T-cell (primary cell): ENCODE measurements at regions not wholly inside any gene's neighbourhood (a gene's known extent, or its start where the extent isn't known, plus 50 kb on each side); places are given as distances from the start of the nearest gene placed in this dataset.

Source experiments
- ATAC-seq, 4 experiments: fragments of 200-7000 bp in 3 of 4; fragments of 150-1000 bp in 1 of 4; cut with Tn5 transposase; replicated peaks in 1 of 4; 1 replicate in 3 of 4; 2 replicates in 1 of 4; pipeline ENCODE4 v1.10.0; 2021; ENCODE audit warnings: moderate library complexity in 3 of 4, mild to moderate bottlenecking in 2 of 4, moderate number of reproducible peaks in 1 of 4
- CTCF ChIA-PET, 2 donors: fragments of 300-600 bp; sonication (Branson Sonifier 250); formaldehyde crosslinking; loops; one replicate each; lab custom pipeline; 2022; ENCODE audit warnings: antibody characterized with exemption in 2 of 2; lab: Charles Lee
- POLR2A ChIA-PET, 2 donors: fragments of 300-600 bp; sonication (Branson Sonifier 250); formaldehyde crosslinking; loops; one replicate each; lab custom pipeline; 2022; ENCODE audit warnings: antibody characterized with exemption in 2 of 2; lab: Charles Lee
- DNase-seq, 35 experiments: peaks; one replicate each; pipeline versions ENCODE4 v3.0.0 to v3.0.0-alpha.2; 2013 to 2023
- H3K27ac ChIP-seq: one replicate; pipeline ENCODE4 v1.5.1; 2013; ENCODE audit warnings: low read length
- H3K27me3 ChIP-seq, 2 experiments: replicated peaks in 1 of 2; 1 replicate in 1 of 2; 2 replicates in 1 of 2; pipeline versions ENCODE4 v1.6.1 to v1.7.0; 2013; ENCODE audit warnings: low read length in 1 of 2, mixed read lengths in 1 of 2; ENCODE audit not compliant: control insufficient read depth in 2 of 2, insufficient read depth in 2 of 2; ENCODE audit errors: extremely low read depth in 1 of 2
- H3K36me3 ChIP-seq, 2 donors: 1 replicate in 1 of 2; 2 replicates in 1 of 2; pipeline versions ENCODE4 v1.6.1 to v1.7.0; 2013; ENCODE audit warnings: low read length in 1 of 2; ENCODE audit not compliant: control insufficient read depth in 2 of 2, insufficient read depth in 1 of 2; ENCODE audit errors: extremely low read depth in 1 of 2
- H3K4me1 ChIP-seq, 2 experiments: 1 replicate in 1 of 2; 2 replicates in 1 of 2; pipeline versions ENCODE4 v1.6.1 to v1.7.0; 2013; ENCODE audit warnings: low read length in 2 of 2, mixed read lengths in 1 of 2; ENCODE audit not compliant: insufficient read depth in 2 of 2, control insufficient read depth in 1 of 2; ENCODE audit errors: extremely low read depth in 1 of 2
- H3K4me3 ChIP-seq, 2 donors: 1 replicate in 1 of 2; 2 replicates in 1 of 2; pipeline versions ENCODE4 v1.5.1 to v1.7.0; 2013; ENCODE audit warnings: mild to moderate bottlenecking in 2 of 2, low read length in 1 of 2, moderate library complexity in 1 of 2; ENCODE audit not compliant: control insufficient read depth in 1 of 2; ENCODE audit errors: extremely low read depth in 1 of 2
- H3K9me3 ChIP-seq: 2 replicates; pipeline ENCODE4 v1.7.0; 2013
- H3K27ac Mint-ChIP-seq, 2 donors: one replicate each; pipeline ENCODE4 v1.8.0; 2020 to 2021; ENCODE audit warnings: mild to moderate bottlenecking in 2 of 2, mixed read lengths in 2 of 2
- H3K27me3 Mint-ChIP-seq, 2 donors: one replicate each; pipeline ENCODE4 v1.8.0; 2021 to 2022; ENCODE audit warnings: mixed read lengths in 2 of 2
- H3K36me3 Mint-ChIP-seq: one replicate; pipeline ENCODE4 v1.8.0; 2021; ENCODE audit warnings: mixed read lengths
- H3K4me1 Mint-ChIP-seq, 3 donors: one replicate each; pipeline ENCODE4 v1.8.0; 2020 to 2022; ENCODE audit warnings: mixed read lengths in 3 of 3, mild to moderate bottlenecking in 1 of 3
- H3K4me3 Mint-ChIP-seq, 3 donors: one replicate each; pipeline ENCODE4 v1.8.0; 2020 to 2022; ENCODE audit warnings: mild to moderate bottlenecking in 3 of 3, mixed read lengths in 3 of 3, moderate library complexity in 3 of 3
- H3K9me3 Mint-ChIP-seq, 3 donors: one replicate each; pipeline ENCODE4 v1.8.0; 2020 to 2022; ENCODE audit warnings: mixed read lengths in 3 of 3
- WGBS: methylation state at CpG from one replicate; pipeline ENCODE4 v1.1.5; 2013; ENCODE audit warnings: missing lambda C conversion rate; ENCODE audit not compliant: insufficient coverage; 5-methylcytosine and 5-hydroxymethylcytosine counted together

DNA sequence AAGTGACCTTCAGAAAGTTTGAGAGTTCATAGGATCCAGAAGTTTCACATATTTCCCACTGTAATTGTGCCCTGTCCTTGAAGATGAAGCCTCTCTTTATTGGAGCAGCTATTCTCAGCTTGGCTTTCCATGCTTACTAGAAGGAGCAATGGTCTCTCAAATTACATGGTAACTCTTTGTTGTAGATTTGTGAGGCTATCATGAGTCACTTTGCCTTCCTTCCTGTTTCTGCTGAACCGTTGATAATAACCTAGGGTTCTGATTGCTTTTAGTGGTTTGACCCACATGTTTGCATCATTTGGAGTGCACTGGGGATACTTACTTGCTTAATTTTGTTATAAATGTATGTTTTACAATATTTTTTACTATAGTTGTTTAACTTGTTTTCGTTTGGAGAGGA, 772.9 kb upstream of the SLITRK6 start:
- Histone ChIP-seq H3K36me3 (no peaks in the 10 kb centered on the region), H3K27me3 (no peaks in the 10 kb centered on the region), H3K27ac (no peak overlapping the region), H3K9me3 (no peaks in the 10 kb centered on the region), H3K4me1 (no peaks in the 10 kb centered on the region), H3K4me3 (no peak overlapping the region)
- ATAC-seq: no peak
- CTCF ChIA-PET: no interaction called here
- Mint-ChIP-seq H3K27me3 (no peaks in the 10 kb centered on the region), H3K4me1 (no peaks in the 10 kb centered on the region), H3K27ac (no peak overlapping the region), H3K4me3 (no peak overlapping the region), H3K36me3 (no peaks in the 10 kb centered on the region), H3K9me3 (peaks cover 4 to 14% (median 9%) of the 10 kb centered on the region in 3 donors)
- POLR2A ChIA-PET: no interaction called here
- no CpG with 5 or more reads among the region's 2 CpGs for WGBS
- DNase-seq: no peak

- ATAC-seq: no peak
- no peaks in the 10 kb centered on the region for H3K4me1 ChIP-seq
Observed at GRCh38 chr13:86579662-86580061, 780.4 kb upstream of the SLITRK6 start.

GRCh38 chr13:86581706-86582105, 782.5 kb upstream of the SLITRK6 start:
- POLR2A ChIA-PET: no interaction called here
- Mint-ChIP-seq H3K36me3 (no peaks in the 10 kb centered on the region), H3K4me1 (no peaks in the 10 kb centered on the region), H3K9me3 (peaks cover 9 to 20% (median 15%) of the 10 kb centered on the region in 3 donors), H3K27me3 (no peaks in the 10 kb centered on the region), H3K4me3 (no peak overlapping the region), H3K27ac (no peak overlapping the region)
- CTCF ChIA-PET: no interaction called here
- no peak overlapping the region for H3K27ac ChIP-seq
- no peaks in the 10 kb centered on the region for H3K4me1 ChIP-seq
- no peak for ATAC-seq
- no peak overlapping the region for H3K4me3 ChIP-seq
- no peaks in the 10 kb centered on the region for H3K27me3 ChIP-seq
- no peaks in the 10 kb centered on the region for H3K36me3 ChIP-seq
- DNase-seq: no peak
- no CpG with 5 or more reads among the region's 2 CpGs for WGBS
- no peaks in the 10 kb centered on the region for H3K9me3 ChIP-seq

More at GRCh38 chr13:86579662-86580061, 780.4 kb upstream of the SLITRK6 start:
- no peaks in the 10 kb centered on the region for H3K27me3 ChIP-seq
- peaks cover 8 to 17% (median 13%) of the 10 kb centered on the region in 3 donors for H3K9me3 Mint-ChIP-seq
- no peaks in the 10 kb centered on the region for H3K4me1 Mint-ChIP-seq
- no peak overlapping the region for H3K27ac ChIP-seq
- no peak overlapping the region for H3K4me3 ChIP-seq
- H3K27me3 Mint-ChIP-seq: no peaks in the 10 kb centered on the region
- DNase-seq: no peak
- no peaks in the 10 kb centered on the region for H3K9me3 ChIP-seq
- WGBS: 67% methylated on average over 2 of the region's 3 CpGs
- H3K36me3 Mint-ChIP-seq: no peaks in the 10 kb centered on the region
- CTCF ChIA-PET: no interaction called here
- no peak overlapping the region for H3K27ac Mint-ChIP-seq
- POLR2A ChIA-PET: interaction anchor here in 1 of 2 donors (0.6 kb wide), 1 partner anchor 53 kb away, joined by 7 read pairs; no protein-coding TSS in a partner anchor
- H3K4me3 Mint-ChIP-seq: no peak overlapping the region
- no peaks in the 10 kb centered on the region for H3K36me3 ChIP-seq

- ATAC-seq: no peak
- H3K9me3 Mint-ChIP-seq: peaks cover 10 to 26% (median 19%) of the 10 kb centered on the region in 3 donors
- Histone ChIP-seq H3K27me3 (no peaks in the 10 kb centered on the region), H3K4me1 (no peaks in the 10 kb centered on the region), H3K36me3 (no peaks in the 10 kb centered on the region), H3K9me3 (no peaks in the 10 kb centered on the region), H3K4me3 (no peak overlapping the region), H3K27ac (no peak overlapping the region)
- ChIA-PET CTCF (no interaction called here), POLR2A (interaction anchor here in 1 of 2 donors (0.6 kb wide), 1 partner anchor 24 kb away, joined by 6 read pairs; no protein-coding TSS in a partner anchor)
- 82% methylated on average over 7 of the region's 7 CpGs for WGBS
- no peak for DNase-seq
- H3K27me3 Mint-ChIP-seq: no peaks in the 10 kb centered on the region
- H3K36me3 Mint-ChIP-seq: no peaks in the 10 kb centered on the region
- no peak overlapping the region for H3K4me3 Mint-ChIP-seq
- H3K27ac Mint-ChIP-seq: no peak overlapping the region
- H3K4me1 Mint-ChIP-seq: no peaks in the 10 kb centered on the region
Observed at GRCh38 chr13:86584301-86584700, 785.1 kb upstream of the SLITRK6 start.

- no peaks in the 10 kb centered on the region for H3K36me3 ChIP-seq
- H3K9me3 ChIP-seq: no peaks in the 10 kb centered on the region
- no peak overlapping the region for H3K4me3 ChIP-seq
- no peak for ATAC-seq
- H3K27me3 ChIP-seq: no peaks in the 10 kb centered on the region
- Mint-ChIP-seq H3K36me3 (no peaks in the 10 kb centered on the region), H3K27ac (no peak overlapping the region), H3K27me3 (no peaks in the 10 kb centered on the region), H3K9me3 (peaks cover 10 to 26% (median 16%) of the 10 kb centered on the region in 3 donors), H3K4me3 (no peak overlapping the region), H3K4me1 (no peaks in the 10 kb centered on the region)
- ChIA-PET CTCF (no interaction called here), POLR2A (no interaction called here)
- H3K27ac ChIP-seq: no peak overlapping the region
- H3K4me1 ChIP-seq: no peaks in the 10 kb centered on the region
- WGBS: 86% methylated on average over 2 of the region's 2 CpGs
- no peak for DNase-seq
Observed at GRCh38 chr13:86585835-86586234, 786.6 kb upstream of the SLITRK6 start.

DNA sequence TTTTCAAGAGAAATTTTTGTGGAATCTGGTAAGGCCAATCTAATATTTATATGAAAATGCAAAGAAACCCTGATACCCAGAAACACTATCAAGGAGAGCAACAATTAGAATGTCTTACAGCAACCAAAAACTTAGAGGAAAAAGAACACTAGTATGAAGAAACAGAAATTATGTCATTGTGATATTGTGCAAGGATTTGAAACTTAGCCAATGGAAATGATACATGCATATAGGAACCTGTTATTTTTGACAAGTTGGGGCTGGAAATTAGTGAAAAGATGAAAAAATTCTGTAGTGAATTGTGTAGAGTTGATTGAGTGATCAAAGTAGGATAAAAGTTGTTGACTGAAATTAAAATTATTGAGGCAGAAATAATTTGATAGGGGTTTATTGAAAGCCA, 792.6 kb upstream of the SLITRK6 start:
- ChIA-PET CTCF (no interaction called here), POLR2A (no interaction called here)
- no peaks in the 10 kb centered on the region for H3K4me1 Mint-ChIP-seq
- Histone ChIP-seq H3K9me3 (no peaks in the 10 kb centered on the region), H3K27me3 (no peaks in the 10 kb centered on the region), H3K4me1 (no peaks in the 10 kb centered on the region), H3K27ac (no peak overlapping the region), H3K36me3 (no peaks in the 10 kb centered on the region), H3K4me3 (no peak overlapping the region)
- no peak overlapping the region for H3K4me3 Mint-ChIP-seq
- H3K27ac Mint-ChIP-seq: no peak overlapping the region
- H3K36me3 Mint-ChIP-seq: no peaks in the 10 kb centered on the region
- peaks cover 10 to 17% (median 12%) of the 10 kb centered on the region in 3 donors for H3K9me3 Mint-ChIP-seq
- DNase-seq (no peak), ATAC-seq (no peak)
- no peaks in the 10 kb centered on the region for H3K27me3 Mint-ChIP-seq

- Mint-ChIP-seq H3K36me3 (no peaks in the 10 kb centered on the region), H3K27me3 (no peaks in the 10 kb centered on the region), H3K4me1 (no peaks in the 10 kb centered on the region), H3K27ac (no peak overlapping the region), H3K4me3 (no peak overlapping the region), H3K9me3 (peaks cover 2 to 19% (median 5%) of the 10 kb centered on the region in 3 donors)
- DNase-seq (no peak), ATAC-seq (no peak)
- no peaks in the 10 kb centered on the region for H3K4me1 ChIP-seq
- no peaks in the 10 kb centered on the region for H3K36me3 ChIP-seq
- ChIA-PET POLR2A (no interaction called here), CTCF (no interaction called here)
- no peak overlapping the region for H3K4me3 ChIP-seq
- no CpG with 5 or more reads among the region's 4 CpGs for WGBS
- H3K9me3 ChIP-seq: no peaks in the 10 kb centered on the region
- H3K27me3 ChIP-seq: no peaks in the 10 kb centered on the region
- H3K27ac ChIP-seq: no peak overlapping the region
Observed at GRCh38 chr13:86601351-86601750, 802.1 kb upstream of the SLITRK6 start.
